SKM-1 treated with dmso at 0.1 percent for 144 hours (cell line): ENCODE measurements at regions not wholly inside any gene's neighbourhood (a gene's known extent, or its start where the extent isn't known, plus 50 kb on each side); places are given as distances from the start of the nearest gene placed in this dataset.
A peak's percentile ranks its signal among the peaks of the same experiment; 100 is the strongest.

ENCODE experiments used
- DNase-seq: peaks from one replicate; lab custom pipeline; 2025; ENCODE audit not compliant: unreplicated experiment; lab: John Stamatoyannopoulos, UW

- DNase-seq = no peak
Observed at GRCh38 chr10:118471863-118472262, 123.6 kb downstream of the PRLHR start.

GRCh38 chr10:118470470-118470869, 125.0 kb downstream of the PRLHR start:
- DNase-seq = no peak

DNA sequence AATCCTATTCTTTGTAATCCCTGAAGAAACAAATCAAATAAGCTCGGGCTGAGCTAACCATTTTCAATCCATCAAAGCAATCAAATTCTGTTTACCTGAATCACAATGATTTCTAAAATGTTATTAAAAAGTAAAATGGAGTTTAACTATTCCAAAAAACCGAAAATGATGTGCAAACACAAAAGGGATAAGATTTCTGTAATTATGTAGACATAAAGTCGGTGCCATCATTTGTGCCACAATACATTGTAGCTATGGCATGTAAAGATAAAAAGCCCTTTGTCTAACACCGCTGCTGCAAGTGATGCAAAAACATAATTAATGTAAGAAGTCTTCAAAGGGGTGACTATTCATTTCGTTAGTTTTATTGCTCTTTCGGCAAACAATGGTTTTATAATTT, 125.1 kb upstream of the FAM204A start:
- no peak for DNase-seq

- DNase-seq = no peak
Observed at GRCh38 chr10:118465300-118465874, 123.3 kb upstream of the FAM204A start.

DNA sequence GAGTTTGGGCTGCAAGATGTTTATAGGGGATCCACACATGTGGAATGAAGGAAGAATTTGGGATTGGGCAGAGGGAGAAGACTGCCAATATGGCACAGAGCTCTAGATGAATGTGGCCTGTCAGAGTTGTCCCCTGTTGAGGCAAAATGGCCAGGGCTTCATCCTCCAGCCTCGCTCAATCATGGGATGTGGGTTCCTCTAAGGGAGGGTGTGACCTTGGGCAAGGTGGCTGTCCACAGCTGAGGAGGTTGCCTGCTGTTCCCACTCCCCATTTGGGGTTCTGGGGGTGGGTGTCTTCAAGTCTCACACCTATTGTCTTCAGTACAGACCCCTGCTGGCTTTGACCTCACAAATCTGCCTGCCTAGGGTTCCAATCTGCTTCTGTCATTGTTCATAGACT, 121.6 kb upstream of the FAM204A start:
- DNase-seq = no peak

- no peak for DNase-seq
Observed at GRCh38 chr10:118462401-118462800, 120.3 kb upstream of the FAM204A start.

DNA sequence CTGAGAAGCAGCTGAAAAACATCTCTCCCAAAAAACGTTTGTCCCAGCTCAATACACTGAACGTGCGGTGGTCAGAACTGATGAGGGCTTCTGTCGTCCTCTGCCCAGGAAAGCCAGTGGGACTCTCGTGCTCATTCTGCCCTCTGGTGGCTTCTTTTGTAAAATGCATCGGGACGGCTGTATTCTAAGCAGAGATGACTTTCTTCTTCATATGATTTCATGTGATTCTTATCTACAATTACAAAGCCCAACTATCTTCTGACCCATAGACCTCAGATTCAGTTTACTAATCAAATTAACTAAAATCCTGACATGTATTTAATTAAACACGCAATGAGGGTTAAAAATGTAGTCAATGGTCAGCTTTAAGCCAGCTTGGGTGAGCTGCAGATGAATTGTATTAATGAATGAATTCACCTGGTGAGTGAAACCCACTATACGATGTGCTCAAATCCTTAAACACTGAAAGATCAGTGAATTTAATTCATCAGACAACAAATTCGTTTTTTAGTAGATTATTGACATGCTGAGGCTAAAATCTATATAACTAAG, 117.6 kb upstream of the FAM204A start:
- DNase-seq = peak; percentile 52

DNA sequence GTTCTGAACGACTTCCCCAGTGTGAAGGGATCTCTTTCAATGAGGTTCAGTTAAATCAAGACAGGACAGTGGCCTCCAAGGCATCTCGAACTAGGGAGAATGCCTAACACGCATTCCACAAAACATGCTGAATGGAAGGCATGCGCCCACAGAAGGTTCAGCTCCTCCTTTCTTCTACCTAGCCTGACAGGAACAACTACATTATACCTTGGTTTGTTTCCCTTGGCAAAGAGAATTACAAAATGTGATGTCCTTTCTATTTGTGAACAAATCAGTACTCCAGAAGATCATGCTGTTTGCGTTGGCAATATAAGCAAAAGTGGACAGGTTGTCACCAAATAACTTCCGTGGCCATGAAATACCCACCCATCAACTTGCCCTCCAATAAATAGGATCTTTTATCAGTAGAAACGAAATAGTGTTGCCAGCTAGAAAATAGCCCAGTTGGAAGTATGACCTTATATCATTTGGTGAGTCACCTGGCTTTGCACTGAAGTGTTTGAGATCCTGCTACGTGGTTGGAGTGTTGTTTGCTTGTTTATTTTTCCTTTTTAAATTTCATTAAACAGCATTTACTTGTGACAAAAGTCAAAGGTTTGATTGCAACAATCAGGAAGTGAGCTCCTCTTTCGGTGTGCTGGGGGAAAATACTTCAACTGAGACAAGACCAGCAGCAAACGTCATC, 117.0 kb upstream of the FAM204A start:
- no peak for DNase-seq

GRCh38 chr10:118457824-118458428, 115.8 kb upstream of the FAM204A start:
- no peak for DNase-seq

DNA sequence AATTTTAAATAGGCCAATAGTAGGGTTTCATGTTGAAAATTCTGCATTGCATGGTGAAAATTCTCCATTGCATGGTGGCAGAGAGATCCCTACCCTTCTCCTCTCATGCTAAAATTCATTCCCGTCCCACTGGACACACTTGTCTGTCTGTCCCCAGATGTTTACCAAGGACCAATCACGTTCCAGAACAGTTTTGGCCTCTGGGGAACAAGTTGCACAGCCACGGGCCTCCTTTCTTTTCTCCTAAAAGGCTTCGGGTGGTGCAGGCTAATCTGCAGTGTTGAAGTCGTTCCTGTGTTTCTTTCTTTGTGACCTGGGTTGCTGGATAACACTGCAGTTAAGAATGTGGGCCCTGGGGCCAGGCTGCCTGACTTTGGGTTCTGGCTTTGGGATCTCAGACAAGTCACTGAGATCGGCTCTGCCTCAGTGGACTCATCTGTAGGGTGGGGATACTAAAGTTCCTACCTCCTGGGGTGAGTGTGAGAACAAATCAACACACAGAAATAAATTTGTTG, 113.1 kb upstream of the FAM204A start:
- no peak for DNase-seq

DNA sequence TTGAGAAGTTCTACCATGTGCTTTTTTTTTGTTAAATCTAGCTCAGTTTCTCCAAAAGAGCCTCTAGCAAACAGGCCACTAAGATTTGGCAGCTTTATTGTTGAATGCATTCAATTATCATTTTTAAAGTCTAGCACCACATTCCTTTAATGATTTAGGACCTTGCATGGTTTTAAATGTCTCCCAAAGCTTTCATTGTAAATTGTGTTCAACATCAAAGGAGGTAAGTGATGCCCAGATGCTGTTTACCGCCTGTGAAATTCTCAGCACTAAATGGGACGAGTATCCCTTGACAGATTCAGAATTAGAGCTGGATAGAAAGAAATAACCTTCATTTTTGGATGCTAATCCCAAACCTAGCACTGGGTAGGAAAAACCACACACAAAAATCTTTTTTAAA, 112.1 kb upstream of the FAM204A start:
- DNase-seq = no peak

DNA sequence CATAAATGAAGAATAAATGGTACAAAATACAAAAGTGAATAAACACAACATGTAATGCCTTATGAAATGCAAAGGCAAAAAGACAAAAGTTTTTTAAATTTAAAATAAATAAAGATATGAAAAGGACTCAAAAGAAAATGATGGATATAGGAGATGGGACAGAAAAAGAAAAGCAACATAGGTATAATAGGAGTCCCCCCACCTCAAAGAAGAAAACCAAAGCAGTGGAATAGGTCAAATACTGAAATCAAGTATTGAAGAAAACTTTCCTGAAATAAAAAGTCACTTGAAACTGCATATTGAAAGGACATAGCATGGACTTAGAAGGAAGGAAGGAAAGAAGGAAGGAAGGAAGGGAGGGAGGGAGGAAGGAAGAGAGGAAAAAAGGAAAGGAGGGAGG, 110.0 kb upstream of the FAM204A start:
- DNase-seq = no peak

DNA sequence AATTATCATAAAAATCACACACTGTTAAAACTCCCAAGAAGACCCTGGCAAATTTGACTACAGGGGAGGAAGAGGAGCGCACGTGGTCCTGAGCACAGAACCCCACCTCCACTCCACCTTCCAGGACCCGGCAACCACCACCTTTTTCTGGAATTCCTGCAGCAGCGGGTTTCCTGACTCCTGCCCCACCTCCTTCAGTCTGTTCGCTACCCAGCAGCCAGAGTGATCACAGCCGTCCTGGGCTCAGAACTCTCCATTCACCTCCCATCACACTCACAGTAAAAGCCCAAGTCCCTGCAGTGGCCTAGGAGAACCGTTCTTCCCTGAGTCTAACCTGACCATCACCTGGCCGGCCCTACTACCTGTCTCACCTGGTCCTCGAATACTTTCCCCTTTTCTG, 107.4 kb upstream of the FAM204A start:
- no peak for DNase-seq

- DNase-seq = no peak
Observed at GRCh38 chr10:118448744-118449143, 106.6 kb upstream of the FAM204A start.

DNA sequence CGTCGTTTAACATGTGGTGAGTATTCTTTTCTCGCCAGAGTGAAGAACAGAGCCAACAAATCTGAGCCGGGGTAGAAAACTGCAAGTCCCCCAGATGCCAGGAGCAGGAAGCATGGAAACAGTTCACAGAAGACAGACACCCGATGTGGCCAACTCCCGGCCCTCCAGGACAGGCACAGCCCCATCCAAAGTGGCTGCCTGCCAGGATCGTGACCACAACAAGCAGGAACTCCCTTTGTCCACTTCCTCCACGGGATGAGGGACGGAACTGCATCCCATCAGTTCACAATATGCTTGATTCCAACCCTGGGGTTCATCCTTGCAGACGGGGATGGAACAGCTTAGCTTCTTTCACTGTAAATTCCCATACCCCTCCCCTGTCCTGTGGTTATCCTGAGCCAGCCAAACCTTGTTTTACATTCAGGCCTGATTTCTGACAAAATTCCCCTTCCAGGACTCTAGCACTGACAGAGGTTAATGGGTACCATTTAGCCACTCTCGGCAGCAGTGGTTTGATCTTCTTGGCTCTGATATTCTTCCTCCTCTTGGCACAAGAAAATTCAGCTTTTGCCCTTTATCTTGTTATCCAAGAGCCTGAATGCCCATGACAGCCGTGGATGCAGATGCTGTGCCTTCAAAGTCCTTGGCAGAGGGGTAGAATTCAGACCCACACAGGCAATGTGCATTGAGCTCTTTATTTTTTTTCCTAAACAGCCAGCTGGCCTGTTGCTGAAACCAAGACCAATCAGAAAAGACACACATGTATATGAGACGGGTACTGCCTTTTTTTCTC, 105.5 kb upstream of the FAM204A start:
- DNase-seq = no peak

DNA sequence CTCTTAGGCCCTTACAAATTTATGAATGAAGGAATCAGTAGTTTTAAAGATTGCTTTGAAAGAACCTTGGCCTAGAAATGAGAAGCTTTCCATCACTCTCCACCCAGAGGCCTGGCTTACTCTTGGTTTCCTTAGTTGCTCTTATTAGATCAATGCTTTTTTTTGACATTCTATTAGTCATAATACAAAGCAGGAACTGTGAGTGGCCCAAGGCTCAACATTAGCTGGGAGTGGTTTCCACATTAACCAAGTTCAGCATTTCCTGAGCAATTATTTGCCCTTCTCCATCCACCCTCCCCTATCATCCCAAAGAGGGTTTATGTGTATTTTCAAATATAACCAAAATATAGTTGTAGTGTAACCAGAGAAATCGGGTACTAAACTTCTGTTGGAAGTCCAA, 103.4 kb upstream of the FAM204A start:
- DNase-seq = no peak

DNA sequence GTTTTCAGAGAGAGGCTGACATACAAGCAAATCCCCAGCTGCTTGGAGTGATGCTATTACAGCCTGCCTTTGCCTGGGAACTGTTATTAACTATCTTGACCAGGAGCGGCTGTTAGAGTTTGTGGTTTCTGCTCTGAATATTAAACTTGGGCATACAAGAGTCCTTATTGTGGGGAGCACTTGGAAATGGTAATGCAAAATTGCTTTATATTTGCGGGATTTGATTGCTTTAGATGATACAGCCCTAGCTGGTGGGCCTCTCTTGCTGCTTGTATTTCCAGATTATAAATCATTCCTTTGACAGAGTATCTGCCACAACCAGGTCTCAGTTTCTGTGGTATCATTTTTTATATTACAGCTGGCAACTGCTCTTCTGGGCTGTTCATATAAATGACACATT, 101.9 kb upstream of the FAM204A start:
- DNase-seq = no peak

DNA sequence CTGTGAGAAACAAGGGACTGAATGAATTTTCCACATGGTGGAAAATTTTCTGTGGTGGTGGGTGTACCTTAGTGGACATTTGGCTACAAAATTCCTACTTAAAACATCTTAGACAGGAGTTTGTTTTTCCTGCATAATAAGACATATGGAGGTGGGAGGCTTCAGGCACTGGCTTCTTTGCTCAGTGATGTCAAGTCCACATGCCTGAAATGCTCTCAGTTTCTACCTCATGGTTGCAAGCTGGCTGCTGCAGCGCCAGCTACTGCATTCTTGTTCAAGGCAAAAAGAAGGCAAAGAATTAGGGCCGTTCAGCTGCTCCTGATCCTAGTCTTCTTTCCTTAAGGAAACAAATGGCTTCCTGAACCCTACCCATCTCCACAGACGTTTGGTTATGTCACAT, 99.9 kb upstream of the FAM204A start:
- DNase-seq = no peak

- DNase-seq = peak; percentile 4
Observed at GRCh38 chr10:118439824-118440223, 97.7 kb upstream of the FAM204A start.

DNA sequence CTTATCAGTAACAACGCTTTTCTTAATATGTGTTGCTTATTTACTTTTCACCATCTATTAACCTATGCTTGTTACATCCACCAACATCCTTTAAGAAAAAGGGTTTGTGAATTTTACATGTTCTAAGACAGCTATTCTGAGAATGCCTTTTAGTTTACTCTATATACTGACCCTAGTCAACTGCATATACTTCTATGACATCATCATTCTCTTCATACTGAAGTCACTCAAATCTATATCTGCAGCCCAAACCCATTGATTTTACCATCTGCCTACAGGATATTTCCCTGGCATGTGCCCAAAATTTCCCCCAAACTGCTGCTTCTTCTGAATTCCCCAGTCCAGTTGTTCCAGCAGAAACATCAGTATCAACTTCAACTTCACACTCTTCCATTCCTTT, 94.6 kb upstream of the FAM204A start:
- DNase-seq = no peak

- no peak for DNase-seq
Observed at GRCh38 chr10:118430190-118430589, 88.1 kb upstream of the FAM204A start.
